AG10803 (cell line): ENCODE measurements at regions not wholly inside any gene's neighbourhood (a gene's known extent, or its start where the extent isn't known, plus 50 kb on each side); places are given as distances from the start of the nearest gene placed in this dataset.

Source experiments
- DNase-seq: peaks from one replicate; pipeline ENCODE4 v3.0.0; 2010; ENCODE audit warnings: low read depth
- H3K4me3 ChIP-seq: 2 replicates; pipeline ENCODE4 v1.5.1; 2011; ENCODE audit warnings: mild to moderate bottlenecking, low read length, control low read depth
- TF ChIP-seq, protein P1 (sequence below): conservative IDR thresholded peaks from 2 replicates; pipeline ENCODE4 v1.5.1; 2011; ENCODE audit warnings: mild to moderate bottlenecking, low read length, control low read depth, inconsistent platforms

DNA sequence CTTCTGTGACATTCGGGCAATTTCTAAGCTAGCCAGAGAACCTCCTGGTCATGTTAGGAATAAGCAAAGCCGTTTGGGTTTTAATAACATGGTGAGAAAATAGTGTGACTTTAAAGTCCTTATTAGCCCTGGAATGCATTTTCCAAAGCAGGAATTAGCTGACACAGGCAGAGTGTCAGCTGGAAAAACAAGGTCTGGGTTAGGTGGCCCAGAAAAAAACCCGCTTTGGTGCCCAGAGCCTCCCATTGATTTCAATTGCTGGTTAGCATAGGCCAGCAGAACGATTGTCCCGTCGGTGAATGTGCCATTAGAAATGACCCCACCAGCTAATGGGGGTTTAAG lies 62.1 kb upstream of the CPEB4 start:
- TF ChIP-seq, protein P1, sequence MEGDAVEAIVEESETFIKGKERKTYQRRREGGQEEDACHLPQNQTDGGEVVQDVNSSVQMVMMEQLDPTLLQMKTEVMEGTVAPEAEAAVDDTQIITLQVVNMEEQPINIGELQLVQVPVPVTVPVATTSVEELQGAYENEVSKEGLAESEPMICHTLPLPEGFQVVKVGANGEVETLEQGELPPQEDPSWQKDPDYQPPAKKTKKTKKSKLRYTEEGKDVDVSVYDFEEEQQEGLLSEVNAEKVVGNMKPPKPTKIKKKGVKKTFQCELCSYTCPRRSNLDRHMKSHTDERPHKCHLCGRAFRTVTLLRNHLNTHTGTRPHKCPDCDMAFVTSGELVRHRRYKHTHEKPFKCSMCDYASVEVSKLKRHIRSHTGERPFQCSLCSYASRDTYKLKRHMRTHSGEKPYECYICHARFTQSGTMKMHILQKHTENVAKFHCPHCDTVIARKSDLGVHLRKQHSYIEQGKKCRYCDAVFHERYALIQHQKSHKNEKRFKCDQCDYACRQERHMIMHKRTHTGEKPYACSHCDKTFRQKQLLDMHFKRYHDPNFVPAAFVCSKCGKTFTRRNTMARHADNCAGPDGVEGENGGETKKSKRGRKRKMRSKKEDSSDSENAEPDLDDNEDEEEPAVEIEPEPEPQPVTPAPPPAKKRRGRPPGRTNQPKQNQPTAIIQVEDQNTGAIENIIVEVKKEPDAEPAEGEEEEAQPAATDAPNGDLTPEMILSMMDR, result no peak
- H3K4me3 ChIP-seq, result no peak overlapping the region
- no peak for DNase-seq

DNA sequence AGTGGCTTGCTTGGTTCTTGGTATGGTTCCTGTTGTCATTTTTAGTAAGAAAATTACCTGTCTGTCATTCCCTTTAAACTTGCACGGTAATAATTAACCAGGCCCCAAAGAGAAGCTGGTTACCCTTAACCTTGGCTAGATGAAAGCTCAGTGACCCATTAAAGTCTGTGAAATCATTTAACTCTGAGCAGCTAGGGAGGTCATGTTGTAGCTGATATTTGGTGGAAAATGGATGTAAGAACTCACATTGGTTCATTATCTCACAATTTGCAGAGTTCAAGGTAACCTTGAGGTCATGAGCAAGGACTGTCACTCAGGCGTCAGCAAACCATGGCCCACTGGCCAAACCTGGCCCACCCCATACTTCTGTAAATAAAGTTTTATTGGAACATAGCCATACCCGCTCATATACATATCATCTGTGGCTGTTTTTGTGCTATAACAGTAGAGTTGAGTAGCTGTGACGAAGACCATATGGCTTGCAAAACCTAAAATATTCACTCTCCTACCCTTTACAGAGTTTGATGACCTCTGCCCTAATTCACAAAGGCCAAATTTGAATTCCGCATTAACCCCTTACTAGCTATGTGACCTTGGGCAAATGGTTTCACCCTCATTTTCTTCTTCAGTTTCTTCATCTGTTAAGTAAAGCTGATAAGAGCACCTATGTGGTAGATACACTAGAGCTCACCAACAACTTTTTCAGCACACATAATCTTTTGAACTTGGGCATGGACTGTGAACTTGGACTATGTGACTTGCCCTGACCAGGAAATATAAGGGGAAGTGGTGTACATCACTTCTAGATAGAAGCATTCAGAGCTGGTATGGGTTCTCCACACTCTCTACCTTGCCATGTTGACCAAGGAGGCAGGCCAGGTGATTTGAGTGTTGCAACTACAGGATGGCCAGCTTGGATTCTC lies 61.5 kb upstream of the CPEB4 start:
- no peak for DNase-seq
- H3K4me3 ChIP-seq, result no peak overlapping the region
- TF ChIP-seq, protein P1, result no peak

DNA sequence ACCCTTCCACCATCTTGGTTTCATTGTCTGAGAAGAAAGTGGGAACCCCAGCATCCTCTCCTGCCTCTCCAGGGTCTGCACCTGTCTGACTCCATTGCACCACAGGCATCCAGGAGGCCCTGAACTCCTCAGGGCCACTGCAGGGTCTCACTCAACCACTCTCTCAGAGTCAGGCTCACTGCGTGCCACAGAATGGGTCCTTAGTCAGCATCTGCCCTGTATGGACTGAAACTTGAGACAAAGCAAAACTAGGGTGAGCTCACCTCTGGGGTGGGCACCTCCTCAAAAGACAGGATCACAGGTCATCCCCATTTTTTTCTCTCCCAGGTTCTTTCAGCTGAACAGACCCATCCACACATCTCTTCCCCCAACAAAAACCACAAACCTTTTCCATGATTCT lies 59.2 kb upstream of the CPEB4 start:
- TF ChIP-seq, protein P1, result no peak
- no peak for DNase-seq
- no peak overlapping the region for H3K4me3 ChIP-seq

DNA sequence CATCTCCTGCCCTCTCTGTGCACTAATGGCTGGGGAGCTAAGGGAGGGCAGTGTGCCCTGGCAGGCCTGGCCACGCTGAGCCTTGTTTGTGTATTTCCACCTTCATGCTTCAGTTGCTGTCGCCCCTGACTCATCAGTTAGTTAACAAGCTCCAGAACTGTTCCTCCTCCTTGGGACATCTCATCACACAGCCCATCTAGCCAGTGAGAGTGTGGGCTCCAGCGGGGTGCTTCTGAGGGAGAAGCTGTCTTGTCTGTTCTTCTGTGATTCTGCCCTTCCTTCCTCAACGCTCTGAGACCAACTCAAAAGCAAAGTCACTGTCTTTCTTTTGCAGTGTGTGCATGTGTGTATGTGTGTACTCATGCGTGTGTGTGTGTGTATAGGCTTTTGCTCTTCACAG lies 58.3 kb upstream of the CPEB4 start:
- TF ChIP-seq, protein P1, result no peak
- H3K4me3 ChIP-seq, result no peak overlapping the region
- DNase-seq, result peak; percentile 40

DNA sequence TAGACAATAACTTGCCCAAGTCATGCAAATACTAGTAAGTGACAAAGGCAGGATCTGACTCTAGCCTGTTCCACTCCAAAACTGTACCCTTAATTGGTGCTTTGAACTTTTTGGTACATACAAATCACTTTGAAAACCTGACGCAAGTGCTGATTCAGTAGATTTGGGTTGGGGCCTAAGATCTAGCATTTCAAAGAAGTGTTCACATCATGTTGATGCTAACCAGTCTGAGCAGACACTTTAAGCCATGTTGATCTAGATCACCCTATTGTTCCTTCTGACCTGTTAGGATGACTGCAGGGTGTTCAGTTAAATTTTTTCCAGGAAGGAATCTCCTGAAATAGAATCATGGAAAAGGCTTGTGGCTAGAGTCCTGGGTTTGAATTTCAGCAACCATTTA lies 57.7 kb upstream of the CPEB4 start:
- no peak overlapping the region for H3K4me3 ChIP-seq
- TF ChIP-seq, protein P1, result no peak
- no peak for DNase-seq

DNA sequence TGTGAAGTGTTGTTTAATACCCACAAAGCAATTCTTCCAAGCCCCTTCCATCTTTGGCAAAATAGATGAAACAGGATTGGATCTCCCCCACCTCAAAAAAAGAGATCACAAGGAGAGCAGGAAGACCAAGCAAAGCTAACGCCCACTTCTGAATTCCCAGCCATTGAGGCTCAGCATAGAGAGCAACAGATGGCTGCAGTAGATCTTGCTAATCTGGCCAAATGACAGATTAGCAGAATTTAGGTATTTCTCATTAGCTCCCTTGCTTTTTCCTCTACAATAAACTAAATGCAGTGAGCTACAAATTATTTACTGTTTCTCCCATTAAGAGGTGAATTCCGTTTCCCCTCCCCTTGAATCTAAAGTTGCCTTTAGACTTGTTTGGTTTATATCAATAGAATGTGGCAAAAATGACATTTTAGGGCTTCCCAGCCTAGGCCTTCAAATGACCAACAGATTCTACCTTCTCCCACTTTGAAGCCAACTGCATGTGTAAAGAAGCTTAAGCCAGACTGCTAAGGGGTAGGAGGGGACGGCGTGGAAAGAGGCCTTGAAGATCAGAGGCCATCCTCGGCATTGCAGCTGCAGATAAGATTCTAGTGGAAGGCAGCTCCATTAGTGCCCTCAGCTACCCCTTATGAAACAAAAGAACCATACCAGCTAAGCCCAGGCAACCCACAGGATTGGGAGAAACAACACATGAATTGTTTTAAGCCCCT lies 56.8 kb upstream of the CPEB4 start:
- no peak overlapping the region for H3K4me3 ChIP-seq
- TF ChIP-seq, protein P1, result no peak
- no peak for DNase-seq

DNA sequence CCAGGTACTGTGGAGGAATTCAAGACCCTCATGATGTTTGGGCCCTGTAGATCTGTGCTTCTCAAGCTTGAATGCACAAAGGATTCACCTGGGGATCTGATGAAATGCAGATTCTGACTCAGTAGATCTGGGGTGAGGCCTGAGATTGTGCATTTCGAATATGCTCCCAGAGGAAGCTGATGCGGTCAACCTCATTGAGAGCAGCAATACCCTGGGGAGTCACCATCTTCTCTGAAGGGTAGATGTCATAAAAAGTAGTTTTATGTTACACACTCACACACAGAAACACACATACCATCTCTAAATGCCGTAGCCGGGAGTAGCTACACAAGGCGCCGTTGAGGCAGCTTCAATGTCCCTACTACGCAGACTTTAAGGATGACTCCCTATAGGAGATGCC lies 55.8 kb upstream of the CPEB4 start:
- no peak for DNase-seq
- no peak overlapping the region for H3K4me3 ChIP-seq
- TF ChIP-seq, protein P1, result no peak
